GM18858 (cell line): ENCODE measurements at regions not wholly inside any gene's neighbourhood (a gene's known extent, or its start where the extent isn't known, plus 50 kb on each side); places are given as distances from the start of the nearest gene placed in this dataset.

ENCODE experiments used
- ATAC-seq: cut with Tn5 transposase; IDR thresholded peaks from one replicate; pipeline ENCODE4 v1.9.1; 2021; ENCODE audit not compliant: unreplicated experiment

GRCh38 chr2:167900435-167901114 is 346.8 kb downstream of the STK39 start:
- no peak for ATAC-seq

- no peak for ATAC-seq
Observed at GRCh38 chr2:167898340-167898739, 349.1 kb downstream of the STK39 start.

DNA sequence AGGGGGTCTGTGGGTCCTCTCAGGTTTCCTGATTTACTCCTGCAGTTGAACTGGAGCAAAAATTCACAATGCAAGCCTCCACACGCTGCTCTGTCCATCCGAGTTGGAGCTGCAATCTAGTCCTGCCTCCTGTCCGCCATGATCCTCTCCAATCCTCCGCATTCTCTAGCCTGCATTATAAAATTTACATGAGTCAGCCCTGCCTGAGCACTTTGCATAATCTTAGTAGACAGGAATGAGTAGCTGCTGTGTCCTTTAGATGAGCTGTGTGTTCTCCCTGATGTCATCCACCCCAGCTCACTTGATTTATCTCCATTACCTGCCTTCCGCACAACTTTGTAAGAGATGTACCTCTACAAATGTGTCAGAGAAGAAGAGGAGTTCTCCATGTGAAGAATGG is 355.6 kb downstream of the STK39 start:
- no peak for ATAC-seq

GRCh38 chr2:167890739-167891138 is 356.7 kb downstream of the STK39 start:
- ATAC-seq, result no peak

DNA sequence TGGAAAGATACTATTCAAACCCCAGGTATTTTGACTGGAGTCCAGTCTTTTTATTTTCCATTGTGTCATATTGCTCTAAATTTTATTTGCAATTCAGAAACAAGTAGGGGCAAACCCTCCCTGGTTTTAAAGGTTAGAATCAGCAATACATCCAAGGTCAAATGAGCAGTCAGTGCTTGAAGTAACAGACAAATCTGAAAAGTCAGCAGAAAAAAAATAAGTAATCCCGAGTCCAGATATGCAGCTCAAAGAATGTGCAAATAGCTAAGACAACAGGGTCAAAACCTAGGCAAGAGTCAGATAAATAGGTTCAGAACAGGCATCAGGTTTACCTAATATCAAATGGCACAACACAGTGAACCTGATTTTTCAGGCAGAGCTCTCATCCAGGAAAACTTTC is 367.0 kb downstream of the STK39 start:
- no peak for ATAC-seq

GRCh38 chr2:167875529-167875928 is 371.9 kb downstream of the STK39 start:
- ATAC-seq, result no peak

DNA sequence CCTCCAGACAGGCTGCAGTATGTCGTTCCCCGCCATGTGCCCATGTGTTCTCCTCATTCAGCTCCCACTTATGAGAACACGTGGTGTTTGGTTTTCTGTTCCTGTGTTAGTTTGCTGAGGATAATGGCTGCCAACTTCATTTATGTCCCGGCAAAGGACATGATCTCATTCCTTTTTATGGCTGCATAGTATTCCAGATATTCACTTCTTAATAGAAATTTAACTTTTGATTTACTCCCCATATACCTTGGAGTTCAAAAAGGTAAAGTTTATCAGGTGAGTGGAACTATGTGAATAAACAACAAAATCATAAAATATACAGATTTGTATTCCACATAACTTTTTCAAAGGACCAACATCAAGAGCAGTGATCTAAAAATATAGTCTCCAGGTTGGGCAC is 372.6 kb downstream of the STK39 start:
- no peak for ATAC-seq

DNA sequence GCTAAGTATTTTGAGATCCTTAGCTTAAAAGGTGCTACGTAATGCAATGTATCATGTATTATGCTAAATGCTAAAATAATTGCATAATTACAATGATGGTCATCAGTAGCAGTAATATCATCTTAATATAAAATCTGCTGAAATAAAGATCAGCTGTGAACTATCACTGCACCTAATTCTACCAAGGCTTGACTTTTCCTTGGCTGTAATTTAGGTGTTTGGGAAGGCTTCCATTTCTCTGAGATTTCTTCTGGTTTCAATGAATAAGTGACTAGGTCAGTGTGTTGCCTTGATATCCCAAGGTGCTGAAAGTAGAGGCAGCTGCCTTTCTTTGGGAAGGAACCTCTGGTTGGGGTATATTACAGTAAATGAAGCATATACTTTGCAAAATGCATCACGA is 376.1 kb downstream of the STK39 start:
- no peak for ATAC-seq

GRCh38 chr2:167869200-167869599 is 378.2 kb downstream of the STK39 start:
- ATAC-seq, result no peak

DNA sequence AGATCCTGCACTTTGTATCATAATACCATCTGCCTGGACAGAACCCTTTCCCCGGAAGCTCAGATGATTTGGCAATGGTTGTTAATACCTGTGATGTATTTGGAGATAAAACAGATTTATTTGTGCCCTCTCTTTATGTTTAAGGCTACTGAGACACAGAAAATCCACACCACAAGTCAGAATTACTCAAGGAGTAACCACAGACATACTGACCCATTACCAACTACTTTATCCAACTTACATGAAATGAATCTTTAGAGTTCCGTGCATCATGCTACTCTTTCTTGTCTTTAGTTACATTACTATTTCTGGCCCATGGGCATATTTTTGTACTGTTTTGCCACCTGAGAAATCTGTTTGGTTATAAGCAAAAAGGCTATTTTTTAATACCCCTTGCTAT is 384.0 kb downstream of the STK39 start:
- ATAC-seq, result no peak

GRCh38 chr2:167862782-167863181 is 384.6 kb downstream of the STK39 start:
- peak; percentile 70 for ATAC-seq

DNA sequence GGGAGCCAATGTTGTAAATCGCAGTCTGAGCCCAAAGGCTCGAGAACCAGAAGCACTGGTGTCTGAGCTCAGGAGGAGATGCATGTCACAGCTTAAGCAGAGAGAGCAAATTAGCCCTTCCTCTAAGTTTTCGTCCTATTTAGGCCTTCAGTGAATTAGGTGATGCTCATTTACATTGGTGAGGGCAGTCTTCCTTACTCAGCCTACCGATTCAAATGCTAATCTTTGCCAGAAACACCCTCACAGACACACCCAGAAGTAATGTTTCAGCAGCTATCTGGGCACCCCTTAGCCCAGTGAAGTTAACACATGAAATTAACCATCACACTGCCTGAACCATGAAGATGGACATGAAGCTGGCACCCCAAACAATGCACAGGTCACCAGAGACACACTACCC is 385.1 kb downstream of the STK39 start:
- no peak for ATAC-seq

DNA sequence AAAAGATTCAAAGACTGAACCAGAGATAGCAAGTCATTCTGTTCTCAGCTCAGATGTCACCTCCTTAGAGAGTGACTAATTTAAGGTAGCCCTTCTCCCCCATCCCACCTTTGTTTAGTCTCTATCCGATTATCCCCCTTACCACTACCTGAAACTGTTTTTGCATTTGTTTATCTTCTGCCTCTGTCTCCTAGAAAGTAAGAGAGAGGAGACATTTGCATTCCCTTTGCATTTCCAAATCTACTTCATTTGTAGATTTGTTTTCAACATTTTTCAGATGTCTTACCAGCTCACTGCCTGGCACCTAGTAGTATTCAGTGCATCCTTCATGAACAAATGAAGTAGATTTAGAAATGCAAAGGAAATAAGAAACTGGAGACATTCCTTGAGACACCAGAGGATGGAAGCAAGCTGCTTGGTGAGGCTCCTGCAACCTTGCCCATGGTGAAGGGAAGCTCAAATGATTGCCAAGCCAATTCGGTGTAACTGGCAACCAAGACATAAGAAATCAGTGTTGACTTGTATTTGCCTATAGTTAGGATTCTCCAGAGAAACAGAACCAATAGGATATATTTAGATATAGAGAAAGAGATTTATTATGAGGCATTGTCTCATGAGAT is 385.7 kb downstream of the STK39 start:
- no peak for ATAC-seq

GRCh38 chr2:167860082-167860481 is 387.3 kb downstream of the STK39 start:
- no peak for ATAC-seq

- ATAC-seq, result no peak
Observed at GRCh38 chr2:167859676-167860075, 387.7 kb downstream of the STK39 start.

DNA sequence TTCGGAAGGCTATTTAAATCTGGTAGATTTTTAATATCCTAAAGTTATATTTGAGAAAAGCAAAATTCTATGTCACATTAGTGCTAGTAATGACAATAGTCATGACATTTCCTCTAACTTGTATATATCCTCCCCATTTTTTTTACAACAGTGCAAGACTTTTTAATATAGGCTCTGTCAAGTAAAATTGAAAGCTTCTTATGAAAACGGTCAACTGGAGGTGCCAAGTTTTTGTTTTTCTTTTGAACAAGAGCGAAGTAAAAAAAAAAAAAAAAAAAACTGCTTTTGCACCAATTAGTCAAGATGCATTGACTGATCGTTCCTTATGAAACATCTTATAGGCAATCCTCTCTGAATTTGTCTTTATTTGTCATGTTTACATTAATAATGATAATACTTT is 389.3 kb downstream of the STK39 start:
- no peak for ATAC-seq

DNA sequence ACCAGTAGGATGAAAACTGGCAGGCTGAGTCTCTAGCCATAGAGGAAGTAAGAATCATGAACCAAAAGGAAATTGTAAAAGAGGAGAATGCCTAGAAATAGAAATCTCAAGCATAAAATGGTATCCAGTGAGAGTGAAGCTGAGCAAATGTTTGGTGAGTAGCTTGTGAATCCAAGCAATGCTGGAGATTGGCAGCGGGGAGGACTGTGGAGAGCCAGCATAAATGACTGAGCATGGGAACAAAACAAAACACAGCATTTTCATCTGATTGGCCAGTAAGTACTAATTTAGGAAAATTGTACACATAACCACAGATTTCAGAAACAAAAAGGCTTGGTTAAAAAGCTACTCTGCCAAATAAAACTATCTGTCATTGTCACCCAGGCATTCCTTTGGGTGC is 390.0 kb downstream of the STK39 start:
- ATAC-seq, result no peak

- no peak for ATAC-seq
Observed at GRCh38 chr2:167856190-167856589, 391.2 kb downstream of the STK39 start.

DNA sequence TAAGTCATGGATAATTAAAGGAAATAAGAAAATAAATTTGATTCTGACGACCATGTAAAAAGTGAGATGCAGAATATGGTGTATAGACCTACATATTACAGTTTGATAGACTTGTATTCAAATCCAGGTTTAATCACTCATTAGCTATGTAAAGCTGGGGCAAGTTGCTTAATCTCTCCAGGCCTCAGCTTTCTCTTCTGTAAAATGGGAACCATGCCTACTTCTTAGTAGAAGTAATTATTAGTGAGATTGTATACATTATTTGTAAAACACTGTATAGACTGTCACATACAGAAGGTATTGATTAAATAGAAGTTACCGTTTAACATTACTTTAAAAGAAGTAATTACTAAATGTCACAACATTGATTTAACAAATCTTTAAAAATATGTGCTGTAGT is 392.2 kb downstream of the STK39 start:
- no peak for ATAC-seq

- ATAC-seq, result no peak
Observed at GRCh38 chr2:167853717-167854116, 393.7 kb downstream of the STK39 start.

DNA sequence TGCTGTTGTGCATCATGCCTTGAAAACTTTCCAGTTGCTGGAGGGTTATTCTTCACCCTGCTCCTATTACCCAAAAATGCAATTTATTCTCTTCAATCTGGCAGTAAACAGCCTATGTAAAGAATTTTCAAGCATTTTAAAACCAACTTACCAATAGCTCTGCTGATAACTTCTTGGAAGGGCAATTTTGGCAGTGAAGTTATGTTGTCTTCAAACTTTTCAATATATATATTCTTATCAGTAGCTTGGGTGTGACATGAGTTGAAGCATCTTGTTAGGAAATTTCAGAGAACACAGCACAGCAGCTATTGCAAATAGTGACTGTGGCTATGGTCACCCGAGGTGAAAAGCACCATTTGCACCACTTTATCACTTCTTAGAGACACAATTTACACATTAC is 395.5 kb downstream of the STK39 start:
- no peak for ATAC-seq

DNA sequence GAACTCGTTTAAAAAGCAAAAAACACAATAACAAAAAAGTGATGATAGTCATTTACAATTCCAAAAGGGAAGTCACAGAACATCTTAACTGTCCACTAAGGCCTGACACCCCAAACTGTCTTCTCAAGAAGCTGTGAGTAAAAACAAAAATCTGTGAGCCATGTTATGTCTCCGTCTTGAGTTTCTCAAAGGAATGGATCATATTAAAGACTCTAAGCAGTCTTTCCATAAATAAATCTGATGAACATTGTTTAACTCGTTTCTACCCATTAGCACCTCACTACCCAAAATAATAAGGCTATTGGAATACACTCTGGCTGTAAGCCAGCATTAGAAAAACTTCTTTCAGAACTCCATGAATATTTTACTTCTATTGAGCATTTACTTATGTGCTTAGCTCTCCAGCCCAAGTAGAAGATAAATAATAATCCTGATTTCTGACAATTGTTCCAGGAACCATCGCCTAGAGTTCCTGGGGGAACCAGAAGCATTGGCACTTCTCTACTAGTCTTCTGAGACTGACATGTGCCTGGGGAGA is 396.0 kb downstream of the STK39 start:
- no peak for ATAC-seq
